ENCODE measurements at regions not wholly inside any gene's neighbourhood (a gene's known extent, or its start where the extent isn't known, plus 50 kb on each side); places are given as distances from the start of the nearest gene placed in this dataset.
A peak's percentile ranks its signal among the peaks of the same experiment; 100 is the strongest.

GRCh38 chr12:76266797-76267196, 81.4 kb downstream of the BBS10 start:
- no peaks in the 10 kb centered on the region for H3K27me3 ChIP-seq (ENCODE audit: insufficient read depth in 3 of 3, low read length in 2 of 3)
- TF ChIP-seq CTCF (IDR thresholded peaks at IDR 0.05) = no peak
- no peaks in the 10 kb centered on the region for H3K36me3 ChIP-seq (ENCODE audit: insufficient read depth in 1 of 2, low read depth in 1 of 2)
- WGBS, 3 donors = 16 to 18% (median 17%) methylated on average over 2 of the region's 2 CpGs
- H3K4me1 ChIP-seq = peaks cover 11% of the 10 kb centered on the region
- H3K4me3 ChIP-seq = no peak overlapping the region
- H3K27ac ChIP-seq = peak overlapping the region; percentile 43
- intact Hi-C loops (cut with DNase I) = loop anchor here (5.0 kb wide), 2 partner anchors 76 to 81 kb away; partner anchors contain the start of gene BBS10 (in 1 of the 2)
- ATAC-seq (peak; percentile 96 to 99 (median 98)), DNase-seq (peak; percentile 64 to 77)
- H3K9me3 ChIP-seq = no peaks in the 10 kb centered on the region

GRCh38 chr12:76265424-76266180, 82.6 kb downstream of the BBS10 start:
- Histone ChIP-seq H3K27me3 (ENCODE audit: insufficient read depth in 3 of 3, low read length in 2 of 3) (no peaks in the 10 kb centered on the region), H3K9me3 (no peaks in the 10 kb centered on the region), H3K36me3 (ENCODE audit: insufficient read depth in 1 of 2, low read depth in 1 of 2) (no peaks in the 10 kb centered on the region), H3K4me1 (peaks cover 11% of the 10 kb centered on the region), H3K4me3 (no peak overlapping the region), H3K27ac (no peak overlapping the region)
- 37 to 48% (median 43%) methylated on average over 3 of the region's 3 CpGs for WGBS, 3 donors
- no peak for DNase-seq
- intact Hi-C loops (cut with DNase I) = loop anchor here (5.0 kb wide), 2 partner anchors 77 to 82 kb away; partner anchors contain the start of gene BBS10 (in 1 of the 2)
- no peak for TF ChIP-seq CTCF (IDR thresholded peaks at IDR 0.05)
- no peak for ATAC-seq

- intact Hi-C loops (cut with DNase I) = loop anchor here (5.0 kb wide), 2 partner anchors 78 to 83 kb away; partner anchors contain the start of gene BBS10 (in 1 of the 2)
- Histone ChIP-seq H3K4me3 (no peak overlapping the region), H3K27ac (no peak overlapping the region), H3K4me1 (peaks cover 16% of the 10 kb centered on the region), H3K27me3 (ENCODE audit: insufficient read depth in 3 of 3, low read length in 2 of 3) (no peaks in the 10 kb centered on the region), H3K36me3 (ENCODE audit: insufficient read depth in 1 of 2, low read depth in 1 of 2) (no peaks in the 10 kb centered on the region), H3K9me3 (no peaks in the 10 kb centered on the region)
- DNase-seq (no peak), ATAC-seq (no peak)
- TF ChIP-seq CTCF (IDR thresholded peaks at IDR 0.05) = no peak
Measured at GRCh38 chr12:76264611-76265012, 83.6 kb downstream of the BBS10 start.

DNA sequence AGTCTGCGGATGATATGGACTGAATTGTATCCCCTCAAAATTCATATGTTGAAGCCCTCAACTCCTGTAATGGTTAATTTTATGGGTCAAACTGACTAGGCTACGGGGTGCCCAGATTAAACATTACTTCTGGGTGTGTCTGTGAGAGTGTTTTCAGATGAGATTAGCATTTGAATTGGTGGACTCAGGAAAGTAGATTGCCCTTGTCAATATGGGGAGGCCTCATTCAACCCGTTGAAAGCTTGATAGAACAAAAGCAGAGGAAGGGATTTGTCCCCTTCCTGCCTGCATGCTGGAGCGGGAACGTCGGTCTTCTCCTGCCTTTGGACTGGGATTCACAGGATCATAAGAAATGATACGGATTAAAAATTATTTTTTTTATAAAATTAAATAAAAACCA, 84.5 kb downstream of the BBS10 start:
- TF ChIP-seq CTCF (IDR thresholded peaks at IDR 0.05) = no peak
- H3K4me3 ChIP-seq = no peak overlapping the region
- 85% methylated on average over 7 of the region's 7 CpGs for WGBS, 3 donors
- intact Hi-C loops (cut with DNase I) = no loop called here
- ATAC-seq = no peak
- no peak for DNase-seq
- peaks cover 23% of the 10 kb centered on the region for H3K4me1 ChIP-seq
- no peaks in the 10 kb centered on the region for H3K36me3 ChIP-seq (ENCODE audit: insufficient read depth in 1 of 2, low read depth in 1 of 2)
- H3K27me3 ChIP-seq (ENCODE audit: insufficient read depth in 3 of 3, low read length in 2 of 3) = no peaks in the 10 kb centered on the region
- H3K27ac ChIP-seq = no peak overlapping the region
- H3K9me3 ChIP-seq = no peaks in the 10 kb centered on the region

DNA sequence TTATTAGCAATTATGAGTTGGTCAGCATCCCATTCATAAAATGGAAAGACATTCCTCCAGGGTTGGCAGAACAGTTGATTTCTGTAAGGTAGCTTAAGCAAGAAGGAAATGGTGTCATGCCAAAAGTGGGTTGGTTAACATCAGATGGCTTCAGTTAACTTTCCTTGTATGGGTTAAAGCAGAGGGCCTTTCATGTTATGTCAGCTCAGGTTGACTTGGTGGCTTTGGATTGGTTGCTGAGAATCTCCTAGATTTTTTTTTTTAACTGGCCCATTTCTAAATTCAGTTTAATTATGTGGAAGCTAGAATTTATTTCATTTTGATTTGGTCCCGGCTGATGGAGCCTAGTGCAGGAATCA, 87.8 kb downstream of the BBS10 start:
- ATAC-seq = peak; percentile 53 to 79 (median 77)

More for the DNA sequence above, 87.8 kb downstream of the BBS10 start:
- Histone ChIP-seq H3K9me3 (no peaks in the 10 kb centered on the region), H3K36me3 (ENCODE audit: insufficient read depth in 1 of 2, low read depth in 1 of 2) (no peaks in the 10 kb centered on the region), H3K27ac (peak overlapping the region; percentile 38), H3K4me3 (peak overlapping the region; percentile 17), H3K27me3 (ENCODE audit: insufficient read depth in 3 of 3, low read length in 2 of 3) (no peaks in the 10 kb centered on the region), H3K4me1 (peaks cover 11% of the 10 kb centered on the region)
- no peak for DNase-seq
- TF ChIP-seq CTCF (IDR thresholded peaks at IDR 0.05) = no peak
- intact Hi-C loops (cut with DNase I) = no loop called here
- WGBS, 3 donors = 47 to 72% (median 64%) methylated on average over 1 of the region's 1 CpG

Data from psoas muscle (tissue), 7 donors.